MCF 10A (cell line): ENCODE measurements at regions not wholly inside any gene's neighbourhood (a gene's known extent, or its start where the extent isn't known, plus 50 kb on each side); places are given as distances from the start of the nearest gene placed in this dataset.

Experiments used
- BruUV-seq: library from RNA; stranded (reverse); fragments of 400-500 nt; replicated peaks from 2 replicates; lab custom pipeline; 2021; lab: Mats Ljungman, UMichigan
- CTCF ChIA-PET: fragments of 300-600 bp; sonication (Branson Sonifier 250); formaldehyde crosslinking; extraction: SDS; loops from one replicate; lab custom pipeline; 2021; ENCODE audit warnings: antibody characterized with exemption, inconsistent platforms; lab: Yijun Ruan, JAX
- POLR2A ChIA-PET: fragments of 300-600, 350-650 bp; sonication (Branson Sonifier 250); formaldehyde crosslinking; extraction: SDS; loops from one replicate; lab custom pipeline; 2020; ENCODE audit warnings: antibody characterized with exemption, inconsistent platforms; lab: Yijun Ruan, JAX
- DNase-seq: peaks from one replicate; pipeline ENCODE4 v3.0.0-alpha.2; 2018; ENCODE audit not compliant: unreplicated experiment
- H3K27ac Mint-ChIP-seq: one replicate; pipeline ENCODE4 v1.8.0; 2022; ENCODE audit warnings: mild to moderate bottlenecking, low read depth, mixed read lengths; ENCODE audit not compliant: unreplicated experiment
- H3K27me3 Mint-ChIP-seq: one replicate; pipeline ENCODE4 v1.8.0; 2022; ENCODE audit warnings: mixed read lengths; ENCODE audit not compliant: insufficient read depth, unreplicated experiment
- H3K36me3 Mint-ChIP-seq: one replicate; pipeline ENCODE4 v1.8.0; 2022; ENCODE audit warnings: mild to moderate bottlenecking, moderate library complexity, mixed read lengths; ENCODE audit not compliant: insufficient read depth, unreplicated experiment
- H3K4me1 Mint-ChIP-seq: one replicate; pipeline ENCODE4 v1.8.0; 2022; ENCODE audit warnings: mixed read lengths; ENCODE audit not compliant: insufficient read depth, unreplicated experiment
- H3K4me3 Mint-ChIP-seq: one replicate; pipeline ENCODE4 v1.8.0; 2022; ENCODE audit warnings: mild to moderate bottlenecking, moderate library complexity, mixed read lengths; ENCODE audit not compliant: unreplicated experiment
- H3K9me3 Mint-ChIP-seq: one replicate; pipeline ENCODE4 v1.8.0; 2022; ENCODE audit warnings: mixed read lengths; ENCODE audit not compliant: unreplicated experiment
- CTCF ChIP-seq: fragments of 200-600 bp; IDR thresholded peaks from one replicate; pipeline ENCODE4 v1.8.0; 2022; ENCODE audit warnings: antibody characterized with exemption, mild to moderate bottlenecking; ENCODE audit not compliant: unreplicated experiment
- intact Hi-C: fragments of 100-400 bp; cut with micrococcal nuclease; formaldehyde crosslinking; loops from 2 replicates; pipeline ENCODE4 v1.14.1; 2022

GRCh38 chr22:48393041-48393370 lies 1434.7 kb downstream of the BRD1 start:
- Mint-ChIP-seq H3K27me3 (no peaks in the 10 kb centered on the region), H3K4me3 (no peak overlapping the region), H3K36me3 (no peaks in the 10 kb centered on the region), H3K27ac (no peak overlapping the region), H3K9me3 (peaks cover 45% of the 10 kb centered on the region), H3K4me1 (no peaks in the 10 kb centered on the region)
- intact Hi-C loops = no loop called here
- CTCF ChIA-PET = no interaction called here
- POLR2A ChIA-PET = no interaction called here
- no TSS peak for BruUV-seq
- no peak for TF ChIP-seq CTCF
- no peak for DNase-seq

GRCh38 chr22:48391820-48392219 lies 1435.9 kb downstream of the BRD1 start:
- TF ChIP-seq CTCF = no peak
- DNase-seq = no peak
- BruUV-seq = no TSS peak
- CTCF ChIA-PET = interaction anchor here (0.7 kb wide), 1 partner anchor 819 kb away, joined by 3 read pairs; no protein-coding TSS in a partner anchor
- H3K36me3 Mint-ChIP-seq = no peaks in the 10 kb centered on the region
- H3K9me3 Mint-ChIP-seq = peaks cover 40% of the 10 kb centered on the region
- H3K4me3 Mint-ChIP-seq = no peak overlapping the region
- no peak overlapping the region for H3K27ac Mint-ChIP-seq
- H3K27me3 Mint-ChIP-seq = no peaks in the 10 kb centered on the region
- intact Hi-C loops = no loop called here
- no peaks in the 10 kb centered on the region for H3K4me1 Mint-ChIP-seq
- POLR2A ChIA-PET = no interaction called here

GRCh38 chr22:48391171-48391711 lies 1436.4 kb downstream of the BRD1 start:
- intact Hi-C loops = no loop called here
- Mint-ChIP-seq H3K27ac (no peak overlapping the region), H3K4me1 (no peaks in the 10 kb centered on the region), H3K27me3 (no peaks in the 10 kb centered on the region), H3K36me3 (no peaks in the 10 kb centered on the region), H3K9me3 (peaks cover 40% of the 10 kb centered on the region), H3K4me3 (no peak overlapping the region)
- POLR2A ChIA-PET = no interaction called here
- TF ChIP-seq CTCF = no peak
- BruUV-seq = no TSS peak
- CTCF ChIA-PET = no interaction called here
- no peak for DNase-seq

- Mint-ChIP-seq H3K9me3 (peaks cover 47% of the 10 kb centered on the region), H3K36me3 (no peaks in the 10 kb centered on the region), H3K4me1 (no peaks in the 10 kb centered on the region), H3K27me3 (no peaks in the 10 kb centered on the region), H3K4me3 (no peak overlapping the region), H3K27ac (no peak overlapping the region)
- intact Hi-C loops = no loop called here
- BruUV-seq = no TSS peak
- POLR2A ChIA-PET = no interaction called here
- no peak for TF ChIP-seq CTCF
- CTCF ChIA-PET = no interaction called here
- DNase-seq = no peak
Observed at GRCh38 chr22:48389916-48390315, 1437.8 kb downstream of the BRD1 start.
